NCI-H82 (cell line): ENCODE measurements at regions not wholly inside any gene's neighbourhood (a gene's known extent, or its start where the extent isn't known, plus 50 kb on each side); places are given as distances from the start of the nearest gene placed in this dataset.

Source experiments
- DNase-seq: peaks from one replicate; lab custom pipeline; 2025; lab: John Stamatoyannopoulos, UW

- no peak for DNase-seq
Measured at GRCh38 chrX:27924718-27925117, 56.5 kb downstream of the DCAF8L1 start.

DNA sequence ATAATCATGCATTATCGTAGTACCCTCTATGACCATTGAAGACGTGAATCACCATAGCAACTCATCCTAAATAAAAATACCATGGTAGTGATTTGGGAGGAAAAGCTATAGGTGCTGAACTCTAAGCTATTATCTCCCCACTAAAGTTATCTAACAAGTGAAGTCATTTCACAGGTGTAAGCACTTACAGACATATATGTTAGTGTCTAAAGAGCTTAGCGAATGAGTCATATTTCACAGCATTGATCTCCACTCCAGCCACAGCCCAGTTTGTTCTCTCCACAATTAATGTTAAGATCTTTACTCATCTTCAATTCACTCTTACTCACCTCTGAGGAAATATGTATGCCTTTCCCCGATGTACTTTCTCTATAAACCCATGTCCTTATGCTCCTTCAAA is 57.0 kb downstream of the DCAF8L1 start:
- no peak for DNase-seq

DNA sequence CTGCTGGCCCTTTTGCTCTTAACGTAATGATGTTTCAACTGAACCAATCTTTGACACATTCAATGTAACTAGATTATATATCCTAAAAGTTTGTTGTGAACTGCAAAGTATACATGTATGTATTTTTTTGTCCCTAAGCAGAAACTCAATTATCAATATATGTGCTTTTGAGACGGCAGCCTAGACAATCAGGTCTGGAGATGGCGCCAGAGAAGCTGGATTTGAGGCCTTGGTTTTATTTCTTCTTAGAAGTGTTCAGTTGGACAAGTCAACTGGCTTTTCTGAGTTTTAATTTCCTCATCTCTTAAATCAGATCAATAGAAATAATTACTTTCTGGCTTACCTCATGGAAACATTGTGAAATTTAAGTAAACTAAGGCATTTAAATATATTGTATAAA is 62.5 kb downstream of the DCAF8L1 start:
- DNase-seq = peak; percentile 9

DNA sequence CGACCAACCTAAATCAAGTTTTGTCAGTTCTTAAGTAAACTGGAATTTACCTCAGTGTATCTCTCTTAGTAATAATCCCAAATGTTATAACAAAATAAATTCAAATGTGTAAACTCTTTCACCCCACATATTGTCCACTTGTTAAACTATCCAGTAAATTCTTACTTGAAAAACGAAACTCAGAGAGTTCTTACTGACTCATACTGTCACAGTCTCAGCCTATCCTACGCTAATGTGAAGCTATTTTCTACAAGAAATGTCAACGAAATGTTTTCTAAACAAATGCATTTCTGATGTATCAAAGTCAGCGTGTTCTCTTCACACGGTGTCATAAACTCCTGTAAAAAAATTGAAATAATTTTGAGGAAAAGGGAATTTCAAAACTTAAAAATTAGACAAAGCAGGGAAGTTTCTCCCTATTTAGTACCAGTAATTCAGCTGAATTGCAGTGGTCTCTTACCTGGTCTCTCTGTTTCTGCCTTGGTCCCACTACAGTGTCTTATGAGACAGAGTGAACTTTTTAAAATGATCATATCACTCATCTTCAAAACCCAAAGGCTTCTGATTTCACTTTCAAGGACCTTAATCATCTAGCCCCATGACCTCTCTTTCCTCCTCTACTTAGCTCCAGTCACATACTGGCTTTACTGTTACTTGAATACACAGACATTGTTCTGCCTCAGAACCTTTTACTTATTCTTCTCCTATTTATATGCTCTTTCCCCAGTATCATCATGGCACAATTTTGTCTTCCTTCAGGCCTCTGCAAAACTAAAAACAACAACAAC is 63.3 kb downstream of the DCAF8L1 start:
- DNase-seq = no peak

GRCh38 chrX:27915617-27916016 is 65.6 kb downstream of the DCAF8L1 start:
- DNase-seq = no peak

DNA sequence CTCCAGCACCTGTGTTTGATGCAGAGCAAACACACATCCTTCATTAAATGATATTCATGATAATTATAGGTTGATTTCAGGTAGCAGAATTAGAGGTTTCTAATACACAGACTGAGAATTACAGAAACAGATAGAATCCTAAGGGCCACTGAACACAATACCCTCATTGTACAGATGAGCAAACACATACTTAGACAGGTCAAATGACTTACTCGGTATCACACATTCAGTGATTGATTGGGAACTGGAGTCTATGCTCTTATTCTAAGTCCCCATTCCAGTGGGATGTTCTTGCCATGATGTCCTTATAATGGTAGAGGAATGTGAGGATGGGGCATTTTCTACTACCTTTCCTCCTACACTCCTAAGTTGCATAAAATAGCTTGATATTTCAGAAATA is 70.8 kb downstream of the DCAF8L1 start:
- DNase-seq = no peak

- DNase-seq = no peak
Measured at GRCh38 chrX:27903960-27904359, 77.3 kb downstream of the DCAF8L1 start.

DNA sequence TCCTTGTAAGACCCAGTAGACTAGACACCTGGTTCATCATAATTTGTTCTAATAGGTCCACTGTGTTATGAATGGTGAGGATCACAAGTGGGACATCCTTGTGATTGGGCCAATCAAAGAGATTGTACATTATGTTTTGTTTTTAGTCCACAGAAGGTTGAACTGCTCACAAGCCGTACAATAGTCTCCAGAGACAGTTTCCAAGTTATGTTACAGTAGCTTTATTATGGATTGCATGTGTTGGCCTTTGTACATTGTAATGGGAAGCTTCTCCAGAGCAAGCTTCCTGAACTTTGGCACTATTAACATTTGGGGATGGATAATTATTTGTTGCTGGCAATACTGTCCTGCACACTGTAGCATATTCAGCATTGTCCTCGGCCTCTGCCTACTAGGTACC is 86.1 kb downstream of the MAGEB10 start:
- no peak for DNase-seq

DNA sequence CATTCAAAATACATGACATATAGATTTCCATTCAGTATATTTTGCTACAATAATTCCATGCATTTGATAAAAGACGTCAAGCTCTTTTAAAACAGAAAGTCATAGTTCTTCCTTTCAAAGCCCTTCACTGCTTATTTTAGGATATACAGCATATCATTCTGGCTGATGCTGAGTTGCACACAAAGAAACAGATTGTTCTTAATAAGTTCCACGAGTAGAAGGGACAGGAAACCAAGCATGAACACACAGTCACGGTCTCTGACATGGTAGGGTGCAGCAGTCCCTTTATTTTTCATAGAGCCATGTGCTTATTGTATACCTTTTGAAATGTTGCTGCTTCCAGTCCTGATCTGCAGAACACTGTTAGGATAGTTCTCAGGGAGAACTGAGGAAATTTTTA is 85.4 kb downstream of the MAGEB10 start:
- DNase-seq = no peak

- DNase-seq = no peak
Measured at GRCh38 chrX:27890611-27891010, 82.8 kb downstream of the MAGEB10 start.

DNA sequence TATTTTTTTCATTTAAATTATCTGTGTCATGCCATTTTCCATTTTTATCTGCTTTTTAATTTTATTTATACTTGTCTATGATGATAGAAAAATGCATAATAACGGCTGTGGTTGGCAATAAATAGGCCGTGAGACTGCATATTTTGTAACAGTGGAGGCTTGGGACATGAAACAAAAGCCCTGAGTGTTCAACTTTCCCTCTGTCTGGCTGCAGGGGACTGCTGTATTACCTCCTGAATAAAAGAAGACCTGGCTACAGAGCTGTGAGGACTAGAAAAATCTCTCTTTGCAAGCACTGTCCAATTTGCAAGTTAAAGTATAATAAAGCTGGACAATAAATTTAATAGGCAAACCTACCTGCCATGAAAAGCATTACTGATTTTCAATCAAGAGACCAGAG is 82.1 kb downstream of the MAGEB10 start:
- no peak for DNase-seq

DNA sequence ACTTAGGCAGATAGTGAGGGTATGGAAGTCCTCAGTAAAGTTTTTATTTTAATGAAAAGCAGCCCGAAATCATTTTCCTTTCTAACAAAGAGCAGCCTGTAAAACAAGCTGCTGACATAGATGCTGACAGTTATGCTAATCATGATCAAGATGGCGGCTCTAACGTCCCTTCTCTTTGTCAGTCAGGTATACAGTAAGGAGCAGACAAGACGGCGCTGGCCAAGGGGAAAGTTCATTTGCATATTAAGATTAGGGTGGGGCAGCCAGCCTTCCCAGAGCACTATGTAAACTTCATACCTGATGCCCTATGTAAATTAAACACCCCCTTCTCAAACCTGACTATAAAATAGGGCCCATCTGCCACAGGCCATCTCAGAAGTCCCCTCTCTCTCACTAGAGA is 76.9 kb downstream of the MAGEB10 start:
- no peak for DNase-seq

DNA sequence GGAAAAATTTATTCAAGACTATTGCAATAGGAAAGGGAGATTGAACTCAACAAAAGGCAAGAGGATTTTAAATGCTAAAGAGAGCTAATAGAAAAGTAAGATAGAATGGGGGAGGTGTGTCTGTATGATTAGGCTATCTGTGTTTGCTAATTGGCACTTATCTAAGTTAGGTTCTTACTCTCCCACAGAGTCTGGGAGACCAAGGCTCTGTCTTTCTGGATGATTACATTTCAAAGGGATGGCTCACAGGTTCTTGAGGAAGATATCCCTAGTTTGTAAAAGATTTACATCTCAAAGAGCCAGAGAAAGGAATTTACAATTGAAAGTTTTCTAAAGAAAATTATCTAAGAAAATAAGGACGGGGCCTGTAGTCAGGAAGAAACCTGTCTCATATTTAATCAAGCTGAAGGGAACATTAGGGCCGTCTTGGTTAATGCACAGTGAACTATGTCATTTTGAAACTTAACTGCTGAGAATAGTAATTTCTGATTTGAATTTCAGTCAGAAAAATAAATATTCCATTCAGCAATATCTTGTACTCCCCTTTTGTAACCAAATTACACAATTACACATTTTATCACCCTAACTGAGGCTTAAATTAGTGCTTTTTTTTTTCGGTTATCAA is 75.8 kb downstream of the MAGEB10 start:
- no peak for DNase-seq

- no peak for DNase-seq
Measured at GRCh38 chrX:27882695-27883094, 74.9 kb downstream of the MAGEB10 start.

DNA sequence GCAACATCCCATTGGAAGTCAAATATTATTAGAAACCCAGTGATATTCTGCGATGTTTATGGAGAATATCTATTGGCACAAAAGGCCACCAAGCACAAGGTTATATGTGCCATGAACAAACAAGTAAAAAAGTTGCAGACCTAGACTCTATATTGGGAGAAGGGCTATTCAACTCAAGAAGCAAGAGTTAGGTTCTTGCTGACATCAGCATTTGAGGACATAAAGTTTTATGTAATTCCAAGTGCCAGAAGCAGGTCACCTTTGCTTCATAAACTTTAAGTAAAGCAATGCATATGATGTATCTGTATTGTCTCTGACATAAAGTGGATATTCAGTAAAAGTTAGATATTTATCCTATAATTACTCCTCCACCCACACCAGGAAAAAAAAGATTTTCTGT is 71.1 kb downstream of the MAGEB10 start:
- DNase-seq = no peak
